Erythroblast (primary cell): ENCODE measurements at regions not wholly inside any gene's neighbourhood (a gene's known extent, or its start where the extent isn't known, plus 50 kb on each side); places are given as distances from the start of the nearest gene placed in this dataset.
"Not testable (repeated sequence)": the region's sequence is repeated elsewhere in the genome, so short reads cannot be mapped to it uniquely, and the experiment has no call there.

Source experiments
- DNase-seq, 2 experiments: peaks; one replicate each; lab custom pipeline; 2025; lab: John Stamatoyannopoulos, UW
- GATA1 ChIP-seq: IDR thresholded peaks from 2 replicates; pipeline ENCODE4 v1.6.1; 2011; ENCODE audit warnings: low read depth, mild to moderate bottlenecking, control low read depth, low read length, moderate library complexity
- POLR2A ChIP-seq: IDR thresholded peaks from 2 replicates; pipeline ENCODE4 v1.6.1; 2011; ENCODE audit warnings: mild to moderate bottlenecking, low read length

DNA sequence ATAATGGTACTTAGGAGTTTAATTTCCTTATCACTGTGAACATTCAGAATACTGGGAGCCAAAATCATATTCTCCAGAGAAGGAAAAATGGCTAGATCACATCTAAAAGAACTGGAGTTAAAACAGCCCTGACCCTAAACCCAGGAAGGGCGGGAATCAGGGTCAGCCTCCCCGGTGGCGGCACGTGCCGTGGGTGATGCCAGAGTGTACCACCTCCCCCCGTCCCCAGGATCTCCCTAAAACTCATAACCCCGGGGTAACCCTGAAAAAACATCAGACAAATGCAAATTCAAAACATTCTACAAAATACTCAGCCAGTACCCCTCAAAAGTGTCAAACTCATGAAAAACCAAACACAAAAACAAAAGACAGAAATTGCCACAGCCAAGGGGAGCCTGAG is 148.3 kb downstream of the DLL1 start:
- DNase-seq, result no peak
- TF ChIP-seq POLR2A, result no peak
- no peak for TF ChIP-seq GATA1

DNA sequence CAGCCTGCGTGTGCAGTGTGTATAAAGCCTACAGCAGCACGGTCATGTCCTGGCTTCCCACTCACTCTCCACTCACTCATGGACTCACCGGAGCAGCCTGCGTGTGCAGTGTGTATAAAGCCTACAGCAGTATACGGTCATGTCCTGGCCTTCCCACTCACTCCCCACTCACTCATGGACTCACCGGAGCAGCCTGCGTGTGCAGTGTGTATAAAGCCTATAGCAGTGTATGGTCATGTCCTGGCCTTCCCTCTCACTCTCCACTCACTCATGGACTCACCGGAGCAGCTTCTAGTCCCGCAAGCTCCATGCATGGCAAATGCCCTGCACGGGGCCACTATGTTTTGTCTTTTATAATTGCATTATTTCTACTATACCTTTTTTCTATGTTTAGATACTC is 149.8 kb downstream of the DLL1 start:
- DNase-seq, result not testable (repeated sequence)

DNA sequence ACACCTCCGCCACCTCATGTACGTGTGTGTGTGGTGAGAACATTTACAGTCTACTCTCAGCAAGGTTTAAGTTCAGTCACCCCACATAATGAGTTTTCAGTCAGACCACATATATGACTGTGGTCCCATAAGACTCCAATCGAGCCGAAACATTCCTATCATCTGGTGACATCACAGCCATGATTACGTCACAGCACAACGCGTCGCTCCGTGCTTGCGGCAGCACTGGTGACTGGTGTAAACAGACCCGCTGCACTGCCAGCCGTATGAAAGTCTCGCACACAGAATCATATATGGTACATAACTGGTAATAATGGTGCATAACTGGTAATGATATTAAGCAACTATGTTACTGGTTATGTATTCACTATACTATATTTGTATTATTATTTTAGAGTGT is 150.7 kb downstream of the DLL1 start:
- TF ChIP-seq GATA1 (no peak), POLR2A (no peak)
- DNase-seq, result no peak

DNA sequence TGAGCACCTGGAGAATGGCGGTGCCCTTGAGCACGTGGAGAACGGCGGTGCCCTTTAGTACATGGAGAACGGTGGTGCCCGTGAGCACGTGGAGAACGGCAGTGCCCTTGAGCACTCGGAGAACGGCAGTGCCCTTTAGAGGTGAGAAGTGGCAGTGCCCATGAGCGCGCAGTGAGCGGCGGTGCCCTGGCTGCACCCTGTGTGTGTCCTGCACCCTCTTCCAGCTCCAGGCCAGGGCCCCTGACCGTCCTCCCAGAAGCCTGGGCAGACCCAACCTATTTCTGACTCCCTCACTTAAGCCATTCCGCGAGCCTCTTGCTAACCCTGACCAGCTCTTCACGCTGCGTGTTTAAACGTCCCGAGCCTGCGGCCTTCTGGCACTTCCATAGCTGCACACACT is 151.3 kb downstream of the DLL1 start:
- no peak for DNase-seq
- TF ChIP-seq POLR2A, result no peak
- no peak for TF ChIP-seq GATA1

DNA sequence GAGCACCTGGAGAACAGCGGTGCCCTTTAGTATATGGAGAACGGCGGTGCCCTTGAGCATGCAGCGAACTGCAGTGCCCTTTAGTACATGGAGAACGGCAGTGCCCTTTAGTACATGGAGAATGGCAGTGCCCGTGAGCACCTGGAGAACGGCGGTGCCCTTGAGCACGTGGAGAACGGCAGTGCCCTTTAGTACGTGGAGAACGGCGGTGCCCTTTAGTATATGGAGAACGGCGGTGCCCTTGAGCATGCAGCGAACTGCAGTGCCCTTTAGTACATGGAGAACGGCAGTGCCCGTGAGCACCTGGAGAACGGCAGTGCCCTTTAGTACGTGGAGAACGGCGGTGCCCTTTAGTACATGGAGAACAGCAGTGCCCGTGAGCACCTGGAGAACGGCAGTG is 151.8 kb downstream of the DLL1 start:
- DNase-seq, result not testable (repeated sequence)

DNA sequence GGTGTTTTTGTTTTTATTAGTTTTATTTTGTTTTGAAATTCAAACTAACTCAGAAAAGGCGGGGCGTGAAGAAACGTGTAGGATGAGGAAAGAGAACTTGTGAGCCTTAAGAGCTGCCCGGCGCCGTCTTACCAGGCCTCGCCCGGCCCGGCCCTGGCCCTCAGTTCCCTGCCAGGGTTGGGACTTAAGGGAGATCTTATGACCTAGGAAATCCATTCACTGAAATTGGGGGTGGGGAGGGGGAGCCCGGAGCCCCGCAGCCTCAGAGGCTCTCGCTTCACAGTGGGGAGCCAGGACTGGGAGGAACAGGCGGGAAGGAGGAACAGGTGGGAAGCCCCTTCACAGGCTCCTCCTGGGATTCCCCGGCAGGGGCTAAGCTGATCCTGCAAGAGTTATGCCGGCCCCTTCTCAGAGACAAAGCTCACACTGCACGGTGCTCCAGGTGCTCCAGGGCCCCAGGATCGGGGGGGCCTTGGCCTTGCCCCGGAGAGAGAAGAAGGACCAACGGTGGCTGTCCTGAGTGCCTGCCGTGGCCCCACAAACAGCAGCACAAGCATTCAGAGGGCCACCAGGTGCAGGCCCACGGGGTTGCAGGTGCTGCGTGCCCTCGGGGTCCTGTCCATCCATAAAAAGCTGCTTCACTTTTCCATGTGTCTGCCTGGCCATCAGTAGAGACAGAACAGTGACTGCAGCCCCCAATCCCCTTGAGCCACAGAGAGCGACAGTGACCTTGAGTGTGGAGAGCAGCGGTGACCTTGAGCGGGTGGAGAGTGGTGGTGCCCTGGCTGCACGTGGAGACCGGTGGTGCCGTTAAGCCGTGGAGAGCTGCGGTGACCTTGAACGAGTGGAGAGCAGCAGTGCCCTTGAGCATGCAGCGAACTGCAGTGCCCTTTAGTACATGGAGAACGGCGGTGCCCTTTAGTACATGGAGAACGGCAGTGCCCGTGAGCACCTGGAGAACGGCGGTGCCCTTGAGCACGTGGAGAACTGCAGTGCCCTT is 152.7 kb downstream of the DLL1 start:
- no peak for DNase-seq
- no peak for TF ChIP-seq GATA1
- no peak for TF ChIP-seq POLR2A

DNA sequence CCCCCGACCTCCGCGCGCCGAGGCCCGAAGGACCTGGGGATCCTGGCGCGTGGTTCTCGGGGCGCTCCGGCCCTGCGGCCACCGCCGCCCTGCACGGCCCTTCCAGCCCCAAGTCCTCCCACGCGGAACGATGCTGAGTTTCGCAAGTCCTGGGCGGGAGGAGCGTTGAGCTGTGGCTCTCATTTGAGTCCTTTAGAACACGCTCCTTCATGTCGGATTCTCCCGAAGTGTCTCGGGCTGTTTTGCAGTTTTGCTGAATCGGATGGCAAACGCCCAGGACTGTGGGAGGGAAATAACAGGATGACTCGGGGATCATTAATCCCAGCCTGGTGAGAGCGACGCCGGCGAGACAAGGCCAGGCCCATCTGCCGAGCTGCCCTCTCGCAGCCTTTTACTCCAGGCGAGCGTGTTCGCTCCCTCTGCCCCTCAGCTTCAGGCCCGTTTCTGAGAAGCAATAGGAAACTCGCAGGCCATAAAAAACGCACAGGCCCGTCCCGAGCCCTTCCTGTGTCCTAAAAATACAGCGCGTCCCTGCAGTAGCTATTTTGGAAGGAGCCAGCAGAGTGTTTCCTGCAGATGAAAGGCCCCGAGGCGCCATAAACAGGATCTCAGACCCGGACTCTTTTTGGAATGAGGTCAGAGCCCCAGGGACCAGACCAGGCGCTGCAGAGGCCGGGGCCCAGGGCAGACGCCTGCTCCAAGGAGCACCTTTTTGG is 153.5 kb downstream of the DLL1 start:
- no peak for DNase-seq
- no peak for TF ChIP-seq POLR2A
- TF ChIP-seq GATA1, result no peak

DNA sequence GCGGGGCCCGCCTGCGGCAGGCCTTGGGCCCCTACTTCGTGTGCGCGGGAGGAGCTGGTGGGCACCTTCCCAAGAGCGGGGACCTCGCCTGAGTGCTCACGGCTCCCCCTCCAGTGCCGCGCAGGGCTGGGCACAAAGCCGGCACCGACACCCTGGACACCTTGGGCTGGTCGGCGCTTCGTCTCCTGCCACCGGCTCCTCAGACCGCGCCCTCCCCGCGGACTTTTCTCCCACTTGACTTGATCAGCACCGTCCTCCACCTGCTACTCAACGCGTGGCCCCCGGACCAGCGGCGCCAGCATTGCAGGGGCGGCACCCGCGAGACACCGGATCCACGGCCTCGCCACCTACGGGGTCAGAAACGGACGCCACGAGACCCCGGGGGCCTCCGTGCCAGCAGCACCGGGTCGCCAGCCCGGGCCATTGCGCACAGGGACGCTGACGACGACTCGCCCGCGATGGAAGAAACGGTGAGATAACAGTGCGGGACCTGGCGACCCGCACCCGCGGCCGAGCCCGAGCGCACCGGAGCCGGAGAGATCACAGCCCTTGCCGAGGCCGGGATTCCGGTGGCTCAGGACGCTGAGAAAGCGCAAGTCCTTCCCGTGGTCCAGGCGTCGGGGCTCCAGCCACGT is 154.2 kb downstream of the DLL1 start:
- DNase-seq, result no peak

DNA sequence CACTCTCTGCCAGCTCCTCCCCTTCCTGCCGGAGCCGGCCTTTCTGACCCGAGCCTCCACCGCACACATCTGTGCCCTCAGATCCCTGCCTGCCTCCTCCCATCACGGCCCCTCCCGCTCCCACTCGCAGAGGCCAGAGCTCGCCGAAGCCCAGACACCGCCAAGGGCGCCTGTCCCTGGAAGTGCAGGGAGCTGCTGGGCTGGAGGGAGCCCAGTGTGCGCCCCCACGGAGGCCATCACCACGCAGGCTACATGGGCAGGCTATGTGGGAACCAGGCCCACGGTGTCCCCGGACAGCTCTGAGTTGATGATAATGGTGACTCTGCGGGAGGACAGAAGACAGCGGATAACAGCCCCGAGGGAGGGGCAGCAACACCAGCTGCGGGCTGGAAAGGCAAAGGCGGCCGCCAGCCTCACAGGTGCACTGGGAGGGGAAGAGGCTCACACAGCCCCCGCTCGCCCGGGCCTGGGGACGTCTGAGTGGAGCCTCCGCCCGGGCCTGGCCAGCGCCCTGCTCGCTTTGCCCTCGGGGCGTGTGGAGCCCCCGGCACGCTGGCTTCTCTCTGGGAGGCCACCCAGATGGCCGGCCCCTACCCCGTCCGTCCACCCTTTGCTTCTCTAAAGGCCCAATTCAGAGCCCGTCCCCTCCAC is 154.9 kb downstream of the DLL1 start:
- no peak for TF ChIP-seq GATA1
- no peak for TF ChIP-seq POLR2A
- DNase-seq, result no peak

More for the DNA sequence above, 154.2 kb downstream of the DLL1 start:
- TF ChIP-seq GATA1 (no peak), POLR2A (no peak)

DNA sequence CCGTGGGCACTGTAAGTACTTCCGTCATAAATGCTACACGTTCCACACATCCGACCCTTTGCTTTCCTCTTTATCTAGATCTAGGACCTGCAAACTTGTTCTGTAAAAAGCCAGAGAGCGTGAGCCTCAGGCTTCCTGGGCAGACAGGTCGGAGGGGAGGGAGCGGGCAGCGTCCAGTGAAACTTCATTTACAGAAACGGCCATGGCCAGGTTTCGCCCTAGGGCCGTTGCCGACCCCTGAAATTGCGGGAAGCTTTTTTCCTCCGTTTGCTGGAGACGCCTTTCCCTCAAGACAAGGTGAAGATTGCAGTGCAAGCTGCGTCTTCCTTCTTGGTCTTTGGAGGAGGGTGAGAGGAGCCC is 155.4 kb downstream of the DLL1 start:
- no peak for DNase-seq
- no peak for TF ChIP-seq GATA1
- TF ChIP-seq POLR2A, result no peak

DNA sequence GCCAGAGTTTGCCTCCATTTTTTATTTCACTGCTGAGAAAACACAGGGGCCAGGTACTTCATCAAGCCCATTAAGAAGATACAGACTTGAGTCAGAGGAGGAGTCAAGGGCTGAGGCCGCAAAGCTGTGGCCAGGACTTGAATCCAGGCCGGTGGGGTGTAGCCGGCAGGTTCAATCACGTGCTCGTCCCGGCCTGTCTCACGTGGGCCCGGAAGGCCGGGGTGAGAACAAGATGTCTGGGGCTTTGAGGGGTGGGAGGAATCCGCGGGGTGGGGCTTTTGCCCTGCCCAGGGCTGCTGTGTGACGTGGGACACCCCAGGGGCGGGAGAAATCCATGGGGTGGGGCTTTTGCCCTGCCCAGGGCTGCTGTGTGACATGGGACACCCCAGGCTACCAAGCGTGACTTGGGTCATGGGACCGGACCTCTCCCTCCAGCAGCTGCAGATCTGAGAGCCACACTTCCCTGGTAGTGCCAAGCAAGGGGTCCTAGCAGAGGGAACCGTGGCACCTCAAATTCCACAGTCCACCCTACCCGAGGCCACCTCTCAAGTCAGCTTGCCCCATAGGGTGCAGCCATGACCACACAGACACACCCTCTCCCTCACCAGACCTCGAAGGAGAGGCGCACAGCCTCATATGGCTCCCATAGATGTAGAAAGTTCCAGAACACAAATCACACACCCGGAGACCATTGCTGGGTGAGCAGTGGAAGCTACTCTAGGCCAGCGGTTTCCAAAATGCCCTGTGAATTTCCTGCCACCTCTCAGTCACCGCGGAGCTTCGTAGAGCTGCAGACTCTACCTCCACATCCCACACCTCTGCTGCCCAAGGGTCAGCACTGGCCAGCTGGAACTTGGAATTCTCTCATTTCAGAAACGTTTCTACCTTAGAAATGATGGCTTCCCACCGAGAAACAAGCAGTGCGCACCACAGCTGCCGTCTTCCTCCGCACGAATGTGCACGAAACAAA is 156.1 kb downstream of the DLL1 start:
- DNase-seq, result no peak
- TF ChIP-seq GATA1, result no peak
- no peak for TF ChIP-seq POLR2A

DNA sequence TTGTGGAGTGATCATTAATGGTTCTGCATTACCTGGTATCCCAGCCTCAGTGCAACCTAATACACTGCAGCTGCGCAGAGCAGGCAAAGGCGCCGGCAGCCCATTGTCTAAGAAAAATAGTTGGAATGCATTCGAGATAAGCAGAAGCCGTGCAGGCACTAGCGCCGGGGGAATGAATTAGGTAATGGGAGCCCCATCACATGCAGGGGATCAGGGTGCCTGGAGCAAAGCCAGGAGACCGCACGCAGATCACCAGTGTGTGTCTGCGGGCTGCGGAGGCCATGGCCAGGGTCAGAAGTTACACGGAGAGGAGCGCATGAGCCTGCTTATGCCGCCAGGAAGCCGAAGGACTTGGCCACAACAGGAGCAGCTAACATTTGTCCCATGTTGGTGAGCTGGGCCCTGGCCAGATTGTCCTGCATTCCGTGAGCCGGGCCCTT is 156.8 kb downstream of the DLL1 start:
- no peak for DNase-seq
- TF ChIP-seq POLR2A, result no peak
- no peak for TF ChIP-seq GATA1

DNA sequence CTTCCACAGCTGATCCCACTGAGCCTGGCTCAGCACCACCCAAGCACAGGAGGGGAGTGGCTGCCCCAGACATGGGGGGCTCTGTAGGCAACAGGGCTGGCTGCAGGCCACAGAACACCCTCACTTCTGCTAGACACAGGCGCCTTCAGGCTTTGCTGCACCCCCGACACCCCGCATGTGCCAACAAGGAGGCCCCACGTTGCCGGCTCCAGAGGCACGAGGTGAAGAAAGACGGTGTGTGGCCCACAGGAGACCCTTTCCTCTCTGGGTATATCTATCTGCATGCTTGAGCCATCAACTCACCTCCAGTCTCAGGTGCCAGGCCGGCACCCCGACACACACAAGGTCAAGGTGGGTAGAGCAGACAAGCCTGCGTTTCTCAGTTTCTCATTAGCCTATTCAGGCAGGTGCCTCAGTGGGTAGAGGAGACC is 158.3 kb downstream of the DLL1 start:
- TF ChIP-seq GATA1 (no peak), POLR2A (no peak)
- no peak for DNase-seq
